ENCODE measurements at regions not wholly inside any gene's neighbourhood (a gene's known extent, or its start where the extent isn't known, plus 50 kb on each side); places are given as distances from the start of the nearest gene placed in this dataset.
"Not testable (repeated sequence)": the region's sequence is repeated elsewhere in the genome, so short reads cannot be mapped to it uniquely, and the experiment has no call there.

- no peak for TF ChIP-seq CTCF (conservative IDR thresholded peaks at IDR 0.05)
- TF ChIP-seq ZFX (IDR thresholded peaks at IDR 0.05), result no peak
- no peak overlapping the region for H3K27ac ChIP-seq
These were observed 76.3 kb downstream of the DRAM2 start for GRCh38 chr1:111063595-111063994.

GRCh38 chr1:111062624-111063023, 77.3 kb downstream of the DRAM2 start:
- TF ChIP-seq ZFX (IDR thresholded peaks at IDR 0.05) (no peak), CTCF (conservative IDR thresholded peaks at IDR 0.05) (no peak)
- no peak overlapping the region for H3K27ac ChIP-seq

GRCh38 chr1:111062081-111062480, 77.8 kb downstream of the DRAM2 start:
- no peak overlapping the region for H3K27ac ChIP-seq
- no peak for TF ChIP-seq CTCF (conservative IDR thresholded peaks at IDR 0.05)

GRCh38 chr1:111054656-111055055, 85.2 kb downstream of the DRAM2 start:
- TF ChIP-seq CTCF (conservative IDR thresholded peaks at IDR 0.05) (no peak), ZFX (IDR thresholded peaks at IDR 0.05) (no peak)
- H3K27ac ChIP-seq, result no peak overlapping the region

GRCh38 chr1:111052246-111052645, 87.6 kb downstream of the DRAM2 start:
- TF ChIP-seq CTCF (conservative IDR thresholded peaks at IDR 0.05), result no peak
- no peak for TF ChIP-seq ZFX (IDR thresholded peaks at IDR 0.05)
- H3K27ac ChIP-seq, result no peak overlapping the region

- not testable (repeated sequence) for H3K27ac ChIP-seq
These were observed 84.5 kb upstream of the LRIF1 start for GRCh38 chr1:111048253-111048652.

- H3K27ac ChIP-seq, result peak overlapping the region; percentile 54; the same call in 1 of the 2 replicates
- no peak for TF ChIP-seq ZFX (IDR thresholded peaks at IDR 0.05)
- no peak; the same call in 1 of the 2 replicates for TF ChIP-seq CTCF (conservative IDR thresholded peaks at IDR 0.05)
These were observed 81.5 kb upstream of the LRIF1 start for GRCh38 chr1:111045033-111045722.

GRCh38 chr1:111032295-111032897, 68.7 kb upstream of the LRIF1 start:
- no peak overlapping the region for H3K27ac ChIP-seq
- TF ChIP-seq ZFX (IDR thresholded peaks at IDR 0.05) (no peak), CTCF (conservative IDR thresholded peaks at IDR 0.05) (peak; percentile 92)
